H9 (cell line): ENCODE measurements at regions not wholly inside any gene's neighbourhood (a gene's known extent, or its start where the extent isn't known, plus 50 kb on each side); places are given as distances from the start of the nearest gene placed in this dataset.

Experiments used
- DNase-seq: peaks from one replicate; pipeline ENCODE4 v3.0.0-alpha.2; 2017
- H2AFZ ChIP-seq: one replicate; pipeline ENCODE4 v1.6.1; 2013; ENCODE audit warnings: mild to moderate bottlenecking, low read length, control low read depth, moderate library complexity
- H2AK5ac ChIP-seq: 2 replicates; pipeline ENCODE4 v1.6.1; 2013; ENCODE audit warnings: low read length, control low read depth, mixed read lengths; ENCODE audit not compliant: insufficient read length
- H2BK120ac ChIP-seq: one replicate; pipeline ENCODE4 v1.6.1; 2013; ENCODE audit warnings: low read depth, mild to moderate bottlenecking, low read length, control low read depth, inconsistent platforms; ENCODE audit not compliant: poor library complexity, severe bottlenecking
- H2BK12ac ChIP-seq: 2 replicates; pipeline ENCODE4 v1.6.1; 2013; ENCODE audit warnings: low read length, control low read depth, mixed read lengths, low read depth; ENCODE audit not compliant: insufficient read length
- H2BK15ac ChIP-seq: 2 replicates; pipeline ENCODE4 v1.6.1; 2013; ENCODE audit warnings: low read depth, low read length, control low read depth
- H2BK20ac ChIP-seq: one replicate; pipeline ENCODE4 v1.6.1; 2013; ENCODE audit warnings: low read depth, mild to moderate bottlenecking, low read length, control low read depth, inconsistent platforms; ENCODE audit not compliant: poor library complexity, severe bottlenecking
- H2BK5ac ChIP-seq: 2 replicates; pipeline ENCODE4 v1.6.1; 2013; ENCODE audit warnings: low read length, control low read depth, mixed read lengths; ENCODE audit not compliant: insufficient read length
- H3K14ac ChIP-seq: 2 replicates; pipeline ENCODE4 v1.6.1; 2013; ENCODE audit warnings: low read length, control low read depth; ENCODE audit not compliant: insufficient read depth
- H3K18ac ChIP-seq: 2 replicates; pipeline ENCODE4 v1.6.1; 2013; ENCODE audit warnings: low read depth, mild to moderate bottlenecking, mixed read lengths, low read length, control low read depth; ENCODE audit not compliant: insufficient read length
- H3K23ac ChIP-seq: 2 replicates; pipeline ENCODE4 v1.6.1; 2013; ENCODE audit warnings: low read length, control low read depth, mixed read lengths, low read depth; ENCODE audit not compliant: insufficient read length
- H3K23me2 ChIP-seq: 2 replicates; pipeline ENCODE4 v1.6.1; 2013; ENCODE audit warnings: low read depth, mild to moderate bottlenecking, mixed read lengths, low read length, control low read depth; ENCODE audit not compliant: insufficient read length, poor library complexity, severe bottlenecking
- H3K27ac ChIP-seq: 2 replicates; pipeline ENCODE4 v1.5.1; 2013; ENCODE audit warnings: low read length, control low read depth, mixed read lengths, low read depth; ENCODE audit not compliant: insufficient read length
- H3K27me3 ChIP-seq: 2 replicates; pipeline ENCODE4 v1.6.1; 2013; ENCODE audit warnings: low read length, control low read depth, inconsistent platforms; ENCODE audit not compliant: insufficient read depth
- H3K4ac ChIP-seq: 2 replicates; pipeline ENCODE4 v1.6.1; 2013; ENCODE audit warnings: low read depth, mild to moderate bottlenecking, control low read depth, inconsistent platforms, low read length, moderate library complexity
- H3K4me1 ChIP-seq: 2 replicates; pipeline ENCODE4 v1.6.1; 2013; ENCODE audit warnings: low read length, control low read depth, inconsistent platforms; ENCODE audit not compliant: insufficient read depth
- H3K4me2 ChIP-seq: 2 replicates; pipeline ENCODE4 v1.6.1; 2013; ENCODE audit warnings: low read length, control low read depth, mixed read lengths; ENCODE audit not compliant: insufficient read length, insufficient read depth
- H3K56ac ChIP-seq: 2 replicates; pipeline ENCODE4 v1.6.1; 2013; ENCODE audit warnings: low read depth, mild to moderate bottlenecking, mixed read lengths, low read length, control low read depth; ENCODE audit not compliant: insufficient read length
- H3K79me1 ChIP-seq: 2 replicates; pipeline ENCODE4 v1.6.1; 2013; ENCODE audit warnings: low read depth, mild to moderate bottlenecking, moderate library complexity, low read length, control low read depth, inconsistent platforms; ENCODE audit not compliant: insufficient read depth, poor library complexity, severe bottlenecking
- H3K79me2 ChIP-seq: 2 replicates; pipeline ENCODE4 v1.6.1; 2013; ENCODE audit warnings: low read length, control low read depth, inconsistent platforms; ENCODE audit not compliant: insufficient read depth
- H3K9ac ChIP-seq: 2 replicates; pipeline ENCODE4 v1.6.1; 2013; ENCODE audit warnings: low read length, control low read depth, mixed read lengths; ENCODE audit not compliant: insufficient read length; ENCODE audit errors: extremely low read depth
- H3K9me3 ChIP-seq: one replicate; pipeline ENCODE4 v1.6.1; 2013; ENCODE audit warnings: low read depth, low read length, inconsistent platforms; ENCODE audit not compliant: control insufficient read depth
- H3T11ph ChIP-seq: one replicate; pipeline ENCODE4 v1.6.1; 2013; ENCODE audit warnings: mild to moderate bottlenecking, low read length, control low read depth, inconsistent platforms
- H4K20me1 ChIP-seq: one replicate; pipeline ENCODE4 v1.6.1; 2013; ENCODE audit not compliant: control insufficient read depth, insufficient read length, insufficient read depth
- H4K5ac ChIP-seq: 2 replicates; pipeline ENCODE4 v1.6.1; 2013; ENCODE audit warnings: low read depth, mild to moderate bottlenecking, mixed read lengths, low read length, control low read depth; ENCODE audit not compliant: insufficient read length
- H4K8ac ChIP-seq: replicated peaks from 2 replicates; pipeline ENCODE4 v1.6.1; 2013; ENCODE audit warnings: low read length, control low read depth, mixed read lengths, low read depth; ENCODE audit not compliant: insufficient read length
- H4K91ac ChIP-seq: 2 replicates; pipeline ENCODE4 v1.6.1; 2013; ENCODE audit warnings: low read depth, mild to moderate bottlenecking, moderate library complexity, mixed read lengths, low read length, control low read depth; ENCODE audit not compliant: insufficient read length
- H3K27ac Mint-ChIP-seq, 3 experiments: 2 replicates in 2 of 3; 3 replicates in 1 of 3; pipeline ENCODE4 v1.8.0; 2020 to 2021; ENCODE audit warnings: mixed read lengths in 3 of 3, mild to moderate bottlenecking in 1 of 3, moderate library complexity in 1 of 3
- H3K27me3 Mint-ChIP-seq: 2 replicates; pipeline ENCODE4 v1.8.0; 2021; ENCODE audit warnings: low read depth, mild to moderate bottlenecking, moderate library complexity, mixed read lengths
- H3K36me3 Mint-ChIP-seq, 3 experiments: 2 replicates in 2 of 3; 3 replicates in 1 of 3; pipeline ENCODE4 v1.8.0; 2020 to 2021; ENCODE audit warnings: low read depth in 3 of 3, mixed read lengths in 3 of 3; ENCODE audit not compliant: insufficient read depth in 1 of 3
- H3K4me1 Mint-ChIP-seq, 2 experiments: 2 replicates each; pipeline ENCODE4 v1.8.0; 2020; ENCODE audit warnings: mixed read lengths in 2 of 2
- H3K4me3 Mint-ChIP-seq, 2 experiments: 2 replicates in 1 of 2; 3 replicates in 1 of 2; pipeline ENCODE4 v1.8.0; 2020 to 2021; ENCODE audit warnings: mild to moderate bottlenecking in 2 of 2, mixed read lengths in 2 of 2, moderate library complexity in 1 of 2
- H3K9me3 Mint-ChIP-seq, 2 experiments: 2 replicates in 1 of 2; 3 replicates in 1 of 2; pipeline ENCODE4 v1.8.0; 2020; ENCODE audit warnings: mild to moderate bottlenecking in 2 of 2, mixed read lengths in 2 of 2, moderate library complexity in 1 of 2
- WGBS: extraction: QIAGEN DNeasy Blood & Tissue Kit; methylation state at CpG from one replicate; pipeline ENCODE4 v1.1.7; 2013; ENCODE audit warnings: missing lambda C conversion rate, low lambda C conversion rate, mixed read lengths; ENCODE audit not compliant: insufficient read length; ENCODE audit errors: extremely low coverage; 5-methylcytosine and 5-hydroxymethylcytosine counted together
- TF ChIP-seq, protein P1 (sequence below): fragments of 200-600 bp; sonication (generic); conservative IDR thresholded peaks from 3 replicates; pipeline ENCODE4 v1.8.0; 2021; ENCODE audit warnings: antibody characterized with exemption, mild to moderate bottlenecking

GRCh38 chr12:114749065-114749464 is 65.1 kb upstream of the TBX3 start:
- no peak overlapping the region for H4K5ac ChIP-seq
- peaks cover 30 to 42% of the 10 kb centered on the region in 2 experiments for H3K4me1 Mint-ChIP-seq
- no peak overlapping the region for H3K27ac ChIP-seq
- no peak overlapping the region for H3K4ac ChIP-seq
- DNase-seq = no peak
- H3K9me3 Mint-ChIP-seq = no peaks in the 10 kb centered on the region
- no peak overlapping the region for H3K27ac Mint-ChIP-seq
- H3K4me3 Mint-ChIP-seq = no peak overlapping the region
- H3K56ac ChIP-seq = no peak overlapping the region
- H3K4me2 ChIP-seq = no peak overlapping the region
- no peaks in the 10 kb centered on the region for H3K23me2 ChIP-seq
- no peak overlapping the region for H2BK120ac ChIP-seq
- no peak overlapping the region for H3T11ph ChIP-seq
- H3K23ac ChIP-seq = no peak overlapping the region
- H2AK5ac ChIP-seq = no peak overlapping the region
- H3K79me1 ChIP-seq = no peaks in the 10 kb centered on the region
- H3K4me1 ChIP-seq = peaks cover 5% of the 10 kb centered on the region; the same call in 1 of the 2 replicates
- no peaks in the 10 kb centered on the region for H3K36me3 Mint-ChIP-seq
- H2BK5ac ChIP-seq = no peak overlapping the region
- H4K91ac ChIP-seq = no peak overlapping the region
- no peak overlapping the region for H2AFZ ChIP-seq
- H3K18ac ChIP-seq = no peak overlapping the region
- no peak overlapping the region for H3K9ac ChIP-seq
- H4K8ac ChIP-seq = no peak overlapping the region
- H3K27me3 ChIP-seq = no peaks in the 10 kb centered on the region; the same call in 1 of the 2 replicates
- H2BK15ac ChIP-seq = no peak overlapping the region
- H3K14ac ChIP-seq = no peak overlapping the region
- TF ChIP-seq, protein P1, sequence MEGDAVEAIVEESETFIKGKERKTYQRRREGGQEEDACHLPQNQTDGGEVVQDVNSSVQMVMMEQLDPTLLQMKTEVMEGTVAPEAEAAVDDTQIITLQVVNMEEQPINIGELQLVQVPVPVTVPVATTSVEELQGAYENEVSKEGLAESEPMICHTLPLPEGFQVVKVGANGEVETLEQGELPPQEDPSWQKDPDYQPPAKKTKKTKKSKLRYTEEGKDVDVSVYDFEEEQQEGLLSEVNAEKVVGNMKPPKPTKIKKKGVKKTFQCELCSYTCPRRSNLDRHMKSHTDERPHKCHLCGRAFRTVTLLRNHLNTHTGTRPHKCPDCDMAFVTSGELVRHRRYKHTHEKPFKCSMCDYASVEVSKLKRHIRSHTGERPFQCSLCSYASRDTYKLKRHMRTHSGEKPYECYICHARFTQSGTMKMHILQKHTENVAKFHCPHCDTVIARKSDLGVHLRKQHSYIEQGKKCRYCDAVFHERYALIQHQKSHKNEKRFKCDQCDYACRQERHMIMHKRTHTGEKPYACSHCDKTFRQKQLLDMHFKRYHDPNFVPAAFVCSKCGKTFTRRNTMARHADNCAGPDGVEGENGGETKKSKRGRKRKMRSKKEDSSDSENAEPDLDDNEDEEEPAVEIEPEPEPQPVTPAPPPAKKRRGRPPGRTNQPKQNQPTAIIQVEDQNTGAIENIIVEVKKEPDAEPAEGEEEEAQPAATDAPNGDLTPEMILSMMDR = no peak
- no peaks in the 10 kb centered on the region for H3K79me2 ChIP-seq
- no peaks in the 10 kb centered on the region for H4K20me1 ChIP-seq
- WGBS = no CpG with 5 or more reads among the region's 3 CpGs
- H3K27me3 Mint-ChIP-seq = peaks cover 46% of the 10 kb centered on the region
- no peak overlapping the region for H2BK20ac ChIP-seq
- no peaks in the 10 kb centered on the region for H3K9me3 ChIP-seq
- H2BK12ac ChIP-seq = no peak overlapping the region
